K562 (cell line): ENCODE measurements at regions not wholly inside any gene's neighbourhood (a gene's known extent, or its start where the extent isn't known, plus 50 kb on each side); places are given as distances from the start of the nearest gene placed in this dataset.

Experiments used
- ATAC-seq: fragments of 200-7000 bp; cut with Tn5 transposase; 3 replicates; pipeline ENCODE4 v1.9.1; 2020; ENCODE audit warnings: moderate library complexity
- BruUV-seq: library from RNA; stranded (reverse); fragments of 400-500 nt; replicated peaks from 2 replicates; lab custom pipeline; 2021; lab: Mats Ljungman, UMichigan
- CTCF ChIA-PET: fragments of 300-600 bp; formaldehyde crosslinking; extraction: SDS; loops from one replicate; lab custom pipeline; 2021; ENCODE audit warnings: low intra/inter-chr PET ratio; lab: Yijun Ruan, JAX
- POLR2A ChIA-PET: fragments of 300-600, 350-650 bp; sonication (Branson Sonifier 250); formaldehyde crosslinking; extraction: SDS; loops from one replicate; lab custom pipeline; 2021; ENCODE audit warnings: antibody characterized with exemption, inconsistent platforms; lab: Yijun Ruan, JAX
- DNase-seq, 4 experiments: peaks; one replicate each; pipeline versions ENCODE4 v3.0.0 to v3.0.0-alpha.2; 2011 to 2018; ENCODE audit warnings: low spot score in 3 of 4, mixed read lengths in 3 of 4; ENCODE audit errors: extremely low read depth in 1 of 4
- FAIRE-seq: peaks from 2 replicates; lab custom pipeline; 2011; peaks lifted over from hg19 to GRCh38; lab: Jason Lieb, UNC
- H2AFZ ChIP-seq: 2 replicates; pipeline ENCODE4 v1.6.0; 2011; ENCODE audit warnings: low read depth, low read length, control low read depth, inconsistent platforms
- H3K27ac ChIP-seq: fragments of 200-600 bp; 3 replicates; pipeline ENCODE4 v1.8.0; 2011; ENCODE audit warnings: low read depth, mild to moderate bottlenecking, control low read depth, inconsistent platforms, low read length, moderate library complexity, mixed read lengths; ENCODE audit errors: extremely low read depth
- H3K27me3 ChIP-seq, 2 experiments: fragments of 300-600 bp in 1 of 2; 2 replicates in 1 of 2; 3 replicates in 1 of 2; pipeline versions ENCODE4 v1.6.0 to v1.8.0; 2011; ENCODE audit warnings: inconsistent platforms in 2 of 2, low read length in 2 of 2, mild to moderate bottlenecking in 1 of 2, mixed read lengths in 1 of 2, moderate library complexity in 1 of 2; ENCODE audit not compliant: control insufficient read depth in 2 of 2, insufficient read depth in 2 of 2
- H3K36me3 ChIP-seq: fragments of 300-600 bp; 3 replicates; pipeline ENCODE4 v1.8.0; 2011; ENCODE audit warnings: mild to moderate bottlenecking, low read length, inconsistent platforms; ENCODE audit not compliant: control insufficient read depth, insufficient read depth
- H3K4me1 ChIP-seq, 2 experiments: fragments of 200-600 bp in 1 of 2; replicated peaks in 1 of 2; 2 replicates in 1 of 2; 3 replicates in 1 of 2; pipeline versions ENCODE4 v1.5.1 to v1.8.0; 2011; ENCODE audit warnings: inconsistent platforms in 2 of 2, low read length in 2 of 2, mild to moderate bottlenecking in 1 of 2, mixed read lengths in 1 of 2, moderate library complexity in 1 of 2; ENCODE audit not compliant: control insufficient read depth in 2 of 2, insufficient read depth in 2 of 2
- H3K4me2 ChIP-seq: 2 replicates; pipeline ENCODE4 v1.6.1; 2011; ENCODE audit warnings: low read length, control low read depth, inconsistent platforms, mixed read lengths; ENCODE audit not compliant: insufficient read depth
- H3K4me3 ChIP-seq: fragments of 200-600 bp; sonication (generic), shearing (Covaris generic); 2 replicates; pipeline ENCODE4 v1.5.1; 2016; ENCODE audit warnings: control low read depth, inconsistent platforms
- H3K79me2 ChIP-seq: fragments of 200-600 bp; 3 replicates; pipeline ENCODE4 v1.8.0; 2011; ENCODE audit warnings: low read length, inconsistent platforms; ENCODE audit not compliant: control insufficient read depth, insufficient read depth
- H3K9ac ChIP-seq, 2 experiments: 2 replicates each; pipeline versions ENCODE4 v1.6.0 to v1.6.1; 2011; ENCODE audit warnings: low read depth in 2 of 2, low read length in 2 of 2, control low read depth in 1 of 2, inconsistent platforms in 1 of 2, mild to moderate bottlenecking in 1 of 2, mixed read lengths in 1 of 2; ENCODE audit not compliant: insufficient read depth in 1 of 2
- H3K9me1 ChIP-seq: one replicate; pipeline ENCODE4 v1.6.0; 2011; ENCODE audit warnings: inconsistent platforms, mild to moderate bottlenecking, low read length, moderate library complexity; ENCODE audit not compliant: control insufficient read depth, insufficient read depth
- H3K9me3 ChIP-seq: replicated peaks from 2 replicates; pipeline ENCODE4 v1.5.1; 2011; ENCODE audit warnings: low read depth, low read length, inconsistent platforms; ENCODE audit not compliant: control insufficient read depth, insufficient read depth
- H4K20me1 ChIP-seq: replicated peaks from 2 replicates; pipeline ENCODE4 v1.6.1; 2011; ENCODE audit warnings: low read length, inconsistent platforms, mixed read lengths; ENCODE audit not compliant: control insufficient read depth, insufficient read depth
- E2F3 ChIP-seq: fragments of 250-450 bp; sonication (Bioruptor Pico); IDR thresholded peaks from 2 replicates; pipeline ENCODE4 v1.4.0; 2020; ENCODE audit warnings: mild to moderate bottlenecking
- EWSR1 ChIP-seq: fragments of 450-650 bp; IDR thresholded peaks from 2 replicates; pipeline ENCODE4 v1.6.1; 2018; ENCODE audit warnings: borderline replicate concordance, mild to moderate bottlenecking, low read depth, moderate library complexity; ENCODE audit not compliant: partially characterized antibody
- KLF16 ChIP-seq: IDR thresholded peaks from 2 replicates; pipeline ENCODE4 v1.6.1; 2016; ENCODE audit warnings: antibody characterized with exemption
- LEF1 ChIP-seq: fragments of 450-650 bp; IDR thresholded peaks from 2 replicates; pipeline ENCODE4 v1.6.1; 2016; ENCODE audit warnings: mild to moderate bottlenecking
- TAF15 ChIP-seq: fragments of 200-400 bp; formaldehyde crosslinking; IDR thresholded peaks from 2 replicates; pipeline ENCODE4 v1.6.1; 2017; ENCODE audit warnings: mild to moderate bottlenecking, low read depth, low read length, moderate library complexity
- ZNF274 ChIP-seq: IDR thresholded peaks from 2 replicates; pipeline ENCODE4 v1.6.1; 2011; ENCODE audit warnings: low read depth, mild to moderate bottlenecking, low read length, moderate library complexity, borderline replicate concordance
- WGBS: fragments of 100-300 bp; shearing (Covaris generic); methylation state at CpG from one replicate; pipeline ENCODE4 v1.1.6; 2016; ENCODE audit warnings: low coverage, mixed read lengths; ENCODE audit not compliant: insufficient coverage; ENCODE audit errors: missing lambda C conversion rate; 5-methylcytosine and 5-hydroxymethylcytosine counted together
- in situ Hi-C: fragments of 300-500 bp; cut with MboI; formaldehyde crosslinking; loops from 4 replicates; pipeline ENCODE4 v1.15.0; 2018; ENCODE audit warnings: inconsistent platforms, mixed read lengths
- intact Hi-C: fragments of 100-400 bp; cut with micrococcal nuclease; formaldehyde crosslinking; loops from 2 replicates; pipeline ENCODE4 v1.14.2; 2022
- TF ChIP-seq, protein P1 (sequence below), 2 experiments: fragments of 450-650 bp; IDR thresholded peaks; 2 replicates each; pipeline ENCODE4 v1.6.1; 2018; ENCODE audit warnings: mild to moderate bottlenecking in 2 of 2, low read depth in 1 of 2; ENCODE audit not compliant: partially characterized antibody in 2 of 2
- TF ChIP-seq, protein P2 (sequence below): fragments of 450-650 bp; IDR thresholded peaks from 2 replicates; pipeline ENCODE4 v1.6.1; 2018; ENCODE audit not compliant: partially characterized antibody
- TF ChIP-seq, protein P3 (sequence below): sonication (generic); formaldehyde crosslinking; IDR thresholded peaks from 2 replicates; pipeline ENCODE4 v1.8.0; 2022; ENCODE audit warnings: mild to moderate bottlenecking, missing genetic modification reagents

DNA sequence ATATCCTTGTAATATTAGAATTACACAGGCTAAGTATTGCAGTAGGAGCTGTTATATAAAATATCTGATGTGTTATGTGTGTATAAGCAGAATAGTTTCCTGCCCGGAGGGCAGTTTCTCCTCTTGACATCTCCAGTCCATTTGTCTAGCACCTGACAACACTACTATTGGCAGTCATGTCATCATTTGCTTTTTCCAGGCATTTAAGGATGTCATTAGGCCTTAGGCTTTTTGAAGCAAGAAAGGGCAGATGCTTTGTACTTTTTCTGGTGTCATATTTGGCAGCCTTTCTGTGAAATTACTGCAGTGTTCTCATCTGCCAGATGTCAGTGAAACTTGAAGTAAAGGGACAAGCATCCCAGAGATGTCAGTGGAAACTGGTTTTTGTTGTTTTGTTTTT, 2017.6 kb upstream of the IGFBP7 start:
- ChIA-PET POLR2A (no interaction called here), CTCF (no interaction called here)
- intact Hi-C loops (no loop called here), in situ Hi-C loops (no loop called here)
- TF ChIP-seq, protein P1, sequence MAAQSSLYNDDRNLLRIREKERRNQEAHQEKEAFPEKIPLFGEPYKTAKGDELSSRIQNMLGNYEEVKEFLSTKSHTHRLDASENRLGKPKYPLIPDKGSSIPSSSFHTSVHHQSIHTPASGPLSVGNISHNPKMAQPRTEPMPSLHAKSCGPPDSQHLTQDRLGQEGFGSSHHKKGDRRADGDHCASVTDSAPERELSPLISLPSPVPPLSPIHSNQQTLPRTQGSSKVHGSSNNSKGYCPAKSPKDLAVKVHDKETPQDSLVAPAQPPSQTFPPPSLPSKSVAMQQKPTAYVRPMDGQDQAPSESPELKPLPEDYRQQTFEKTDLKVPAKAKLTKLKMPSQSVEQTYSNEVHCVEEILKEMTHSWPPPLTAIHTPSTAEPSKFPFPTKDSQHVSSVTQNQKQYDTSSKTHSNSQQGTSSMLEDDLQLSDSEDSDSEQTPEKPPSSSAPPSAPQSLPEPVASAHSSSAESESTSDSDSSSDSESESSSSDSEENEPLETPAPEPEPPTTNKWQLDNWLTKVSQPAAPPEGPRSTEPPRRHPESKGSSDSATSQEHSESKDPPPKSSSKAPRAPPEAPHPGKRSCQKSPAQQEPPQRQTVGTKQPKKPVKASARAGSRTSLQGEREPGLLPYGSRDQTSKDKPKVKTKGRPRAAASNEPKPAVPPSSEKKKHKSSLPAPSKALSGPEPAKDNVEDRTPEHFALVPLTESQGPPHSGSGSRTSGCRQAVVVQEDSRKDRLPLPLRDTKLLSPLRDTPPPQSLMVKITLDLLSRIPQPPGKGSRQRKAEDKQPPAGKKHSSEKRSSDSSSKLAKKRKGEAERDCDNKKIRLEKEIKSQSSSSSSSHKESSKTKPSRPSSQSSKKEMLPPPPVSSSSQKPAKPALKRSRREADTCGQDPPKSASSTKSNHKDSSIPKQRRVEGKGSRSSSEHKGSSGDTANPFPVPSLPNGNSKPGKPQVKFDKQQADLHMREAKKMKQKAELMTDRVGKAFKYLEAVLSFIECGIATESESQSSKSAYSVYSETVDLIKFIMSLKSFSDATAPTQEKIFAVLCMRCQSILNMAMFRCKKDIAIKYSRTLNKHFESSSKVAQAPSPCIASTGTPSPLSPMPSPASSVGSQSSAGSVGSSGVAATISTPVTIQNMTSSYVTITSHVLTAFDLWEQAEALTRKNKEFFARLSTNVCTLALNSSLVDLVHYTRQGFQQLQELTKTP (IDR thresholded peaks at IDR 0.05; ENCODE audit: low read depth in 1 of 2, partially characterized antibody in 2 of 2) = no peak
- TF ChIP-seq EWSR1 = no peak
- no peak for TF ChIP-seq ZNF274
- no peak for TF ChIP-seq LEF1
- TF ChIP-seq, protein P2, sequence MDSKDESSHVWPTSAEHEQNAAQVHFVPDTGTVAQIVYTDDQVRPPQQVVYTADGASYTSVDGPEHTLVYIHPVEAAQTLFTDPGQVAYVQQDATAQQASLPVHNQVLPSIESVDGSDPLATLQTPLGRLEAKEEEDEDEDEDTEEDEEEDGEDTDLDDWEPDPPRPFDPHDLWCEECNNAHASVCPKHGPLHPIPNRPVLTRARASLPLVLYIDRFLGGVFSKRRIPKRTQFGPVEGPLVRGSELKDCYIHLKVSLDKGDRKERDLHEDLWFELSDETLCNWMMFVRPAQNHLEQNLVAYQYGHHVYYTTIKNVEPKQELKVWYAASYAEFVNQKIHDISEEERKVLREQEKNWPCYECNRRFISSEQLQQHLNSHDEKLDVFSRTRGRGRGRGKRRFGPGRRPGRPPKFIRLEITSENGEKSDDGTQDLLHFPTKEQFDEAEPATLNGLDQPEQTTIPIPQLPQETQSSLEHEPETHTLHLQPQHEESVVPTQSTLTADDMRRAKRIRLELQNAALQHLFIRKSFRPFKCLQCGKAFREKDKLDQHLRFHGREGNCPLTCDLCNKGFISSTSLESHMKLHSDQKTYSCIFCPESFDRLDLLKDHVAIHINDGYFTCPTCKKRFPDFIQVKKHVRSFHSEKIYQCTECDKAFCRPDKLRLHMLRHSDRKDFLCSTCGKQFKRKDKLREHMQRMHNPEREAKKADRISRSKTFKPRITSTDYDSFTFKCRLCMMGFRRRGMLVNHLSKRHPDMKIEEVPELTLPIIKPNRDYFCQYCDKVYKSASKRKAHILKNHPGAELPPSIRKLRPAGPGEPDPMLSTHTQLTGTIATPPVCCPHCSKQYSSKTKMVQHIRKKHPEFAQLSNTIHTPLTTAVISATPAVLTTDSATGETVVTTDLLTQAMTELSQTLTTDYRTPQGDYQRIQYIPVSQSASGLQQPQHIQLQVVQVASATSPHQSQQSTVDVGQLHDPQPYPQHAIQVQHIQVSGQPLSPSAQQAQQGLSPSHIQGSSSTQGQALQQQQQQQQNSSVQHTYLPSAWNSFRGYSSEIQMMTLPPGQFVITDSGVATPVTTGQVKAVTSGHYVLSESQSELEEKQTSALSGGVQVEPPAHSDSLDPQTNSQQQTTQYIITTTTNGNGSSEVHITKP = no peak
- no peak for TF ChIP-seq KLF16
- TF ChIP-seq TAF15 = no peak
- TF ChIP-seq E2F3 (CRISPR knock-in tag) = no peak
- TF ChIP-seq, protein P3, sequence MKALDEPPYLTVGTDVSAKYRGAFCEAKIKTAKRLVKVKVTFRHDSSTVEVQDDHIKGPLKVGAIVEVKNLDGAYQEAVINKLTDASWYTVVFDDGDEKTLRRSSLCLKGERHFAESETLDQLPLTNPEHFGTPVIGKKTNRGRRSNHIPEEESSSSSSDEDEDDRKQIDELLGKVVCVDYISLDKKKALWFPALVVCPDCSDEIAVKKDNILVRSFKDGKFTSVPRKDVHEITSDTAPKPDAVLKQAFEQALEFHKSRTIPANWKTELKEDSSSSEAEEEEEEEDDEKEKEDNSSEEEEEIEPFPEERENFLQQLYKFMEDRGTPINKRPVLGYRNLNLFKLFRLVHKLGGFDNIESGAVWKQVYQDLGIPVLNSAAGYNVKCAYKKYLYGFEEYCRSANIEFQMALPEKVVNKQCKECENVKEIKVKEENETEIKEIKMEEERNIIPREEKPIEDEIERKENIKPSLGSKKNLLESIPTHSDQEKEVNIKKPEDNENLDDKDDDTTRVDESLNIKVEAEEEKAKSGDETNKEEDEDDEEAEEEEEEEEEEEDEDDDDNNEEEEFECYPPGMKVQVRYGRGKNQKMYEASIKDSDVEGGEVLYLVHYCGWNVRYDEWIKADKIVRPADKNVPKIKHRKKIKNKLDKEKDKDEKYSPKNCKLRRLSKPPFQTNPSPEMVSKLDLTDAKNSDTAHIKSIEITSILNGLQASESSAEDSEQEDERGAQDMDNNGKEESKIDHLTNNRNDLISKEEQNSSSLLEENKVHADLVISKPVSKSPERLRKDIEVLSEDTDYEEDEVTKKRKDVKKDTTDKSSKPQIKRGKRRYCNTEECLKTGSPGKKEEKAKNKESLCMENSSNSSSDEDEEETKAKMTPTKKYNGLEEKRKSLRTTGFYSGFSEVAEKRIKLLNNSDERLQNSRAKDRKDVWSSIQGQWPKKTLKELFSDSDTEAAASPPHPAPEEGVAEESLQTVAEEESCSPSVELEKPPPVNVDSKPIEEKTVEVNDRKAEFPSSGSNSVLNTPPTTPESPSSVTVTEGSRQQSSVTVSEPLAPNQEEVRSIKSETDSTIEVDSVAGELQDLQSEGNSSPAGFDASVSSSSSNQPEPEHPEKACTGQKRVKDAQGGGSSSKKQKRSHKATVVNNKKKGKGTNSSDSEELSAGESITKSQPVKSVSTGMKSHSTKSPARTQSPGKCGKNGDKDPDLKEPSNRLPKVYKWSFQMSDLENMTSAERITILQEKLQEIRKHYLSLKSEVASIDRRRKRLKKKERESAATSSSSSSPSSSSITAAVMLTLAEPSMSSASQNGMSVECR (CRISPR knock-in tag) = no peak
- ATAC-seq = no peak
- Histone ChIP-seq H3K4me3 (no peak overlapping the region), H3K27me3 (no peaks in the 10 kb centered on the region), H3K4me2 (no peak overlapping the region), H2AFZ (no peak overlapping the region), H3K9me3 (no peaks in the 10 kb centered on the region), H3K27ac (no peak overlapping the region), H3K79me2 (no peaks in the 10 kb centered on the region), H3K9me1 (no peaks in the 10 kb centered on the region), H3K9ac (no peak overlapping the region), H3K4me1 (no peaks in the 10 kb centered on the region), H4K20me1 (no peaks in the 10 kb centered on the region), H3K36me3 (no peaks in the 10 kb centered on the region)
- FAIRE-seq = no peak
- WGBS = 0% methylated on average over 1 of the region's 1 CpG
- no TSS peak for BruUV-seq
- DNase-seq = no peak
